Smooth muscle cell (in vitro differentiated cells): ENCODE measurements at regions not wholly inside any gene's neighbourhood (a gene's known extent, or its start where the extent isn't known, plus 50 kb on each side); places are given as distances from the start of the nearest gene placed in this dataset.
"Not testable (repeated sequence)": the region's sequence is repeated elsewhere in the genome, so short reads cannot be mapped to it uniquely, and the experiment has no call there.

Experiments used
- DNase-seq: peaks from one replicate; lab custom pipeline; 2025; ENCODE audit not compliant: unreplicated experiment; lab: John Stamatoyannopoulos, UW
- H2AFZ ChIP-seq: fragments of 200-600 bp; sonication (generic); 2 replicates; pipeline ENCODE4 v1.6.0; 2016; ENCODE audit warnings: antibody characterized with exemption, low read depth, mild to moderate bottlenecking
- H3F3A ChIP-seq: fragments of 200-600 bp; sonication (generic); 2 replicates; pipeline ENCODE4 v1.6.0; 2017; ENCODE audit warnings: antibody characterized with exemption, low read depth
- H3K27ac ChIP-seq: fragments of 200-600 bp; sonication (generic); 2 replicates; pipeline ENCODE4 v1.5.1; 2016; ENCODE audit warnings: low read depth, mild to moderate bottlenecking
- H3K27me3 ChIP-seq: fragments of 200-600 bp; sonication (generic); 2 replicates; pipeline ENCODE4 v1.6.1; 2016; ENCODE audit warnings: low read depth, mild to moderate bottlenecking
- H3K36me3 ChIP-seq: fragments of 200-600 bp; sonication (generic); 2 replicates; pipeline ENCODE4 v1.5.1; 2016; ENCODE audit warnings: low read depth
- H3K4me1 ChIP-seq: fragments of 200-600 bp; sonication (generic); 2 replicates; pipeline ENCODE4 v1.5.1; 2016; ENCODE audit warnings: low read depth
- H3K4me2 ChIP-seq: fragments of 200-600 bp; sonication (generic); 2 replicates; pipeline ENCODE4 v1.6.0; 2016; ENCODE audit warnings: mild to moderate bottlenecking
- H3K4me3 ChIP-seq: fragments of 200-600 bp; sonication (generic); 2 replicates; pipeline ENCODE4 v1.5.1; 2016; ENCODE audit warnings: mild to moderate bottlenecking
- H3K79me2 ChIP-seq: fragments of 200-600 bp; sonication (generic); 2 replicates; pipeline ENCODE4 v1.6.0; 2016; ENCODE audit warnings: low read depth, mild to moderate bottlenecking
- H3K9ac ChIP-seq: fragments of 200-600 bp; sonication (generic); 2 replicates; pipeline ENCODE4 v1.6.0; 2016; ENCODE audit warnings: low read depth
- H3K9me3 ChIP-seq: fragments of 200-600 bp; sonication (generic); replicated peaks from 2 replicates; pipeline ENCODE4 v1.5.1; 2016; ENCODE audit warnings: low read depth
- H4K20me1 ChIP-seq: fragments of 200-600 bp; sonication (generic); 2 replicates; pipeline ENCODE4 v1.6.0; 2016; ENCODE audit warnings: low read depth
- CTCF ChIP-seq: fragments of 200-600 bp; sonication (generic); IDR thresholded peaks from 2 replicates; pipeline ENCODE4 v1.5.1; 2017; ENCODE audit warnings: borderline replicate concordance, mild to moderate bottlenecking, antibody characterized with exemption; ENCODE audit not compliant: insufficient read depth, poor library complexity, severe bottlenecking
- WGBS: methylation state at CpG from one replicate; pipeline ENCODE4 v1.1.7; 2016; ENCODE audit warnings: low lambda C conversion rate; 5-methylcytosine and 5-hydroxymethylcytosine counted together

- not testable (repeated sequence) for H3F3A ChIP-seq, H3K4me3 ChIP-seq, DNase-seq, H3K4me1 ChIP-seq, H4K20me1 ChIP-seq, H3K4me2 ChIP-seq, H3K9me3 ChIP-seq, H3K27me3 ChIP-seq, H3K9ac ChIP-seq, H3K36me3 ChIP-seq, H2AFZ ChIP-seq, H3K27ac ChIP-seq, H3K79me2 ChIP-seq
- 100% methylated on average over 1 of the region's 1 CpG for WGBS
Observed at GRCh38 chr7:106554623-106555022, 106.3 kb downstream of the CCDC71L start.

GRCh38 chr7:106553446-106553836, 107.5 kb downstream of the CCDC71L start:
- no peak for DNase-seq
- Histone ChIP-seq H3K4me1 (no peaks in the 10 kb centered on the region), H3K36me3 (no peaks in the 10 kb centered on the region), H3K9me3 (no peaks in the 10 kb centered on the region), H2AFZ (no peak overlapping the region), H3K27me3 (no peaks in the 10 kb centered on the region), H3K9ac (no peak overlapping the region), H4K20me1 (no peaks in the 10 kb centered on the region), H3K79me2 (no peaks in the 10 kb centered on the region), H3K27ac (no peak overlapping the region), H3K4me2 (no peak overlapping the region), H3F3A (no peaks in the 10 kb centered on the region), H3K4me3 (no peak overlapping the region)
- no peak for TF ChIP-seq CTCF
- 69% methylated on average over 3 of the region's 3 CpGs for WGBS

GRCh38 chr7:106552645-106553445, 108.1 kb downstream of the CCDC71L start:
- no peaks in the 10 kb centered on the region for H3K27me3 ChIP-seq
- DNase-seq, result no peak
- no peak overlapping the region for H3K9ac ChIP-seq
- 92% methylated on average over 5 of the region's 5 CpGs for WGBS
- no peak overlapping the region for H3K4me2 ChIP-seq
- H3K9me3 ChIP-seq, result no peaks in the 10 kb centered on the region
- TF ChIP-seq CTCF, result no peak
- no peak overlapping the region for H3K4me3 ChIP-seq
- no peak overlapping the region for H3K27ac ChIP-seq
- no peaks in the 10 kb centered on the region for H3F3A ChIP-seq
- no peaks in the 10 kb centered on the region for H3K79me2 ChIP-seq
- H2AFZ ChIP-seq, result no peak overlapping the region
- no peaks in the 10 kb centered on the region for H3K36me3 ChIP-seq
- no peaks in the 10 kb centered on the region for H3K4me1 ChIP-seq
- no peaks in the 10 kb centered on the region for H4K20me1 ChIP-seq

GRCh38 chr7:106551936-106552335, 109.0 kb downstream of the CCDC71L start:
- no peaks in the 10 kb centered on the region for H3K27me3 ChIP-seq
- no peaks in the 10 kb centered on the region for H4K20me1 ChIP-seq

More at GRCh38 chr7:106551936-106552335, 109.0 kb downstream of the CCDC71L start:
- no peaks in the 10 kb centered on the region for H3K36me3 ChIP-seq
- no peak overlapping the region for H3K27ac ChIP-seq
- no peak for DNase-seq
- WGBS, result 42% methylated on average over 1 of the region's 1 CpG
- TF ChIP-seq CTCF, result no peak
- H3K9ac ChIP-seq, result no peak overlapping the region
- H3F3A ChIP-seq, result no peaks in the 10 kb centered on the region
- no peaks in the 10 kb centered on the region for H3K79me2 ChIP-seq
- no peak overlapping the region for H3K4me3 ChIP-seq
- H3K4me1 ChIP-seq, result no peaks in the 10 kb centered on the region
- H3K4me2 ChIP-seq, result no peak overlapping the region
- H3K9me3 ChIP-seq, result no peaks in the 10 kb centered on the region
- H2AFZ ChIP-seq, result no peak overlapping the region
